Keratinocyte (primary cell): ENCODE measurements at regions not wholly inside any gene's neighbourhood (a gene's known extent, or its start where the extent isn't known, plus 50 kb on each side); places are given as distances from the start of the nearest gene placed in this dataset.
"Not testable (repeated sequence)": the region's sequence is repeated elsewhere in the genome, so short reads cannot be mapped to it uniquely, and the experiment has no call there.

Experiments
- DNase-seq: peaks from one replicate; pipeline ENCODE4 v3.0.0-alpha.2; 2011; ENCODE audit warnings: low read depth, missing footprints, low spot score
- FAIRE-seq: peaks from 2 replicates; lab custom pipeline; 2011; peaks lifted over from hg19 to GRCh38; lab: Jason Lieb, UNC
- H2AFZ ChIP-seq: 2 replicates; pipeline ENCODE4 v1.6.0; 2012; ENCODE audit warnings: low read length, control low read depth, inconsistent platforms; ENCODE audit not compliant: control insufficient read depth
- H3K27ac ChIP-seq: 2 replicates; pipeline ENCODE4 v1.5.1; 2011; ENCODE audit warnings: low read length; ENCODE audit not compliant: control insufficient read depth, insufficient read depth
- H3K27me3 ChIP-seq: 3 replicates; pipeline ENCODE4 v1.6.0; 2011; ENCODE audit warnings: low read length; ENCODE audit not compliant: control insufficient read depth, insufficient read depth; ENCODE audit errors: extremely low read depth
- H3K36me3 ChIP-seq, 2 experiments: 2 replicates in 1 of 2; 3 replicates in 1 of 2; pipeline ENCODE4 v1.5.1; 2011; ENCODE audit warnings: low read length in 2 of 2, mild to moderate bottlenecking in 1 of 2; ENCODE audit not compliant: control insufficient read depth in 2 of 2, insufficient read depth in 2 of 2; ENCODE audit errors: extremely low read depth in 1 of 2
- H3K4me1 ChIP-seq: 3 replicates; pipeline ENCODE4 v1.5.1; 2011; ENCODE audit warnings: low read length; ENCODE audit not compliant: control insufficient read depth, insufficient read depth; ENCODE audit errors: extremely low read depth
- H3K4me2 ChIP-seq: 3 replicates; pipeline ENCODE4 v1.6.0; 2011; ENCODE audit warnings: low read depth, low read length; ENCODE audit not compliant: control insufficient read depth, insufficient read depth; ENCODE audit errors: extremely low read depth
- H3K4me3 ChIP-seq, 3 experiments: fragments of 200-600 bp in 1 of 3; sonication (generic) in 1 of 3; 2 replicates in 2 of 3; 3 replicates in 1 of 3; pipeline ENCODE4 v1.5.1; 2011 to 2016; ENCODE audit warnings: low read length in 3 of 3, mild to moderate bottlenecking in 3 of 3, control low read depth in 2 of 3, inconsistent platforms in 1 of 3, low read depth in 1 of 3, mixed read lengths in 1 of 3, mixed run types in 1 of 3, moderate library complexity in 1 of 3; ENCODE audit not compliant: control insufficient read depth in 2 of 3, insufficient read depth in 2 of 3; ENCODE audit errors: extremely low read depth in 1 of 3
- H3K79me2 ChIP-seq: 2 replicates; pipeline ENCODE4 v1.6.0; 2012; ENCODE audit warnings: low read length; ENCODE audit not compliant: control insufficient read depth, insufficient read depth
- H3K9ac ChIP-seq: 3 replicates; pipeline ENCODE4 v1.6.0; 2011; ENCODE audit warnings: low read length; ENCODE audit not compliant: control insufficient read depth, insufficient read depth; ENCODE audit errors: extremely low read depth
- H3K9me1 ChIP-seq: 3 replicates; pipeline ENCODE4 v1.6.0; 2011; ENCODE audit warnings: low read length; ENCODE audit not compliant: control insufficient read depth, insufficient read depth; ENCODE audit errors: extremely low read depth
- H3K9me3 ChIP-seq: 2 replicates; pipeline ENCODE4 v1.5.1; 2012; ENCODE audit warnings: low read depth, low read length; ENCODE audit not compliant: control insufficient read depth
- H4K20me1 ChIP-seq: 3 replicates; pipeline ENCODE4 v1.6.0; 2011; ENCODE audit warnings: low read length; ENCODE audit not compliant: control insufficient read depth, insufficient read depth; ENCODE audit errors: extremely low read depth
- CTCF ChIP-seq, 3 experiments: IDR thresholded peaks in 1 of 3; conservative IDR thresholded peaks in 1 of 3; optimal IDR thresholded peaks in 1 of 3; 2 replicates in 2 of 3; 3 replicates in 1 of 3; pipeline versions ENCODE3 to v1.5.1; 2011; ENCODE audit warnings: low read length in 3 of 3, mild to moderate bottlenecking in 3 of 3, moderate library complexity in 2 of 3, control low read depth in 1 of 3, inconsistent platforms in 1 of 3; ENCODE audit not compliant: insufficient read depth in 2 of 3; ENCODE audit errors: extremely low read depth in 1 of 3
- EZH2 ChIP-seq: IDR thresholded peaks from one replicate; pipeline ENCODE4 v1.6.1; 2012; ENCODE audit warnings: inconsistent platforms, mild to moderate bottlenecking, low read length, moderate library complexity
- dilution Hi-C: fragments of 300-500 bp; cut with MboI; formaldehyde crosslinking; loops from one replicate; pipeline ENCODE4 v1.7.0; 2020; ENCODE audit warnings: low sequenced_read_pairs; ENCODE audit not compliant: extremely low pct_ligation_motif_present

GRCh38 chr6:134574491-134574890, 256.6 kb upstream of the SGK1 start:
- Histone ChIP-seq H2AFZ (no peak overlapping the region), H3K27me3 (no peaks in the 10 kb centered on the region), H3K79me2 (no peaks in the 10 kb centered on the region), H3K4me1 (no peaks in the 10 kb centered on the region), H3K4me2 (no peak overlapping the region), H3K36me3 (no peaks in the 10 kb centered on the region), H4K20me1 (no peaks in the 10 kb centered on the region), H3K9me1 (no peaks in the 10 kb centered on the region), H3K9me3 (no peaks in the 10 kb centered on the region), H3K27ac (no peak overlapping the region), H3K9ac (no peak overlapping the region), H3K4me3 (no peak overlapping the region)
- TF ChIP-seq CTCF (optimal IDR thresholded peaks at IDR 0.05 in 1 of 3, IDR thresholded peaks at IDR 0.05 in 1 of 3, conservative IDR thresholded peaks at IDR 0.05 in 1 of 3; ENCODE audit: extremely low read depth in 1 of 3, insufficient read depth in 2 of 3, low read length in 3 of 3): no peak
- no peak for TF ChIP-seq EZH2
- DNase-seq (no peak), FAIRE-seq (no peak)
- dilution Hi-C loops: no loop called here

- FAIRE-seq, dilution Hi-C loops, H3K27ac ChIP-seq: not testable (repeated sequence)
These were observed 252.1 kb upstream of the SGK1 start for GRCh38 chr6:134569996-134570395.

GRCh38 chr6:134564705-134565104, 246.8 kb upstream of the SGK1 start:
- Histone ChIP-seq H3K4me1 (no peaks in the 10 kb centered on the region), H3K9ac (no peak overlapping the region), H3K9me1 (no peaks in the 10 kb centered on the region), H4K20me1 (no peaks in the 10 kb centered on the region), H3K27me3 (no peaks in the 10 kb centered on the region), H3K4me3 (no peak overlapping the region), H3K79me2 (no peaks in the 10 kb centered on the region), H3K27ac (no peak overlapping the region), H2AFZ (no peak overlapping the region), H3K9me3 (no peaks in the 10 kb centered on the region), H3K36me3 (no peaks in the 10 kb centered on the region), H3K4me2 (no peak overlapping the region)
- DNase-seq: no peak
- dilution Hi-C loops: no loop called here
- FAIRE-seq: no peak
- TF ChIP-seq EZH2 (no peak), CTCF (optimal IDR thresholded peaks at IDR 0.05 in 1 of 3, IDR thresholded peaks at IDR 0.05 in 1 of 3, conservative IDR thresholded peaks at IDR 0.05 in 1 of 3; ENCODE audit: extremely low read depth in 1 of 3, insufficient read depth in 2 of 3, low read length in 3 of 3) (no peak)

More at GRCh38 chr6:134569996-134570395, 252.1 kb upstream of the SGK1 start:
- not testable (repeated sequence) for DNase-seq, H3K27me3 ChIP-seq, H3K79me2 ChIP-seq, H2AFZ ChIP-seq, H3K4me2 ChIP-seq, H3K9me3 ChIP-seq, H4K20me1 ChIP-seq, H3K4me3 ChIP-seq, H3K4me1 ChIP-seq, H3K9ac ChIP-seq, H3K9me1 ChIP-seq, H3K36me3 ChIP-seq
